ACHN (cell line): ENCODE measurements at regions not wholly inside any gene's neighbourhood (a gene's known extent, or its start where the extent isn't known, plus 50 kb on each side); places are given as distances from the start of the nearest gene placed in this dataset.
"Not testable (repeated sequence)": the region's sequence is repeated elsewhere in the genome, so short reads cannot be mapped to it uniquely, and the experiment has no call there.

Source experiments
- DNase-seq: peaks from one replicate; pipeline ENCODE4 v3.0.0-alpha.2; 2015
- in situ Hi-C: cut with HindIII; loops from 2 replicates; pipeline ENCODE4 v1.10.0; 2017; ENCODE audit warnings: low sequenced_read_pairs, low pct_ligation_motif_present, low pct_unique_long_range_greater_than_20kb

DNA sequence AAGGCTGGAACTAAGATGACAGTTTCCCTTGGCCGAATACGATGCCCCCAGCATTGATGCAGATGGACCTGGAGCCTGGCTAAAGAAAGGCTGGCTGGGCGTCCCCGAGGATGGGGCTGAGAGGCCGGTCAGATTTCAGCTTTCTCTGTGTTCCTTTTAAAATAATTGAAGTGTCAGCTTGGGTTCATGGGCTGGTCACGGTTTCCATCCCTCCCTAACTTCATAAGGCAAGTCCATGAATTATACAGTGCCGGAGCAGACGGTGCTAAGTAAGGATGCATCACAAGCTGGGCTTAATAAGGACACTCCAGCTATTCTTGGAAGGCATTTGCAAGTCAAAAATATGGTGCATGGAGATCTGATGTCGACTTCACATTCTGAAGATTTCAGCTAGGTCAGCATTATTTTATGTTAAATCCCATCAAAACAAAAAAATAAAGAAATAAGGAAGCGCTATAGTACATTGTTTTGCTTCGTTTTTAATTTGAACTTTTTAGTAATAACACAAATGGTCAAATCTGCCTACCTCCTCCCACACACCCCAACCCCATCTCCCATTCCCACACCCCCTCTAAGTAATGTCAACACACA is 220.8 kb downstream of the RPLP1 start:
- in situ Hi-C loops = no loop called here
- no peak for DNase-seq

DNA sequence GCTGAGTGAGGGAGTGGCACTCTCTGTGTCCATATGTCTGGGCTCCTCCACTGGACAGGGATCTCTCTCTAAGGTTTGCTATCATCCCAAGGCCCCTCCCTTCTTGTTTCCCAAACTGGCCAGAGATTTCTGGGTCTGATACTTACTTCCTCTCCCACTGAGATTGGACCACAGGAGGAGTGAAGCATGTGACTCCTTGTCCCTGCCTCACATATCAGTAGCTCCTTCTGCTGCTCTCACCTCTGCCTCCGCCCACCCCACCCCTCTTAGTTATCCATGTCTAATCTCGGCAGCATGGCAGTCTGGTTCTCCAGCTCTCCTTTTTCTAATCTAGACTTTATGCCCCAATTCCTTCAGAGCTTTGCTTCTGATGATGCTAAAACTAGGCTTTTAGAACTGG is 223.1 kb downstream of the RPLP1 start:
- DNase-seq = no peak
- in situ Hi-C loops = no loop called here

GRCh38 chr15:69677403-69677802 is 224.8 kb downstream of the RPLP1 start:
- DNase-seq = no peak
- in situ Hi-C loops = no loop called here

GRCh38 chr15:69679623-69680228 is 227.1 kb downstream of the RPLP1 start:
- DNase-seq = no peak
- in situ Hi-C loops = no loop called here

- in situ Hi-C loops, DNase-seq: not testable (repeated sequence)
Measured at GRCh38 chr15:69684823-69685222, 232.2 kb downstream of the RPLP1 start.

GRCh38 chr15:69685512-69686452 is 233.2 kb downstream of the RPLP1 start:
- no peak for DNase-seq
- in situ Hi-C loops = no loop called here

- no peak for DNase-seq
- in situ Hi-C loops = no loop called here
Measured at GRCh38 chr15:69686626-69687025, 234.0 kb downstream of the RPLP1 start.

- in situ Hi-C loops = no loop called here
Measured at GRCh38 chr15:69689133-69689532, 236.5 kb downstream of the RPLP1 start.

GRCh38 chr15:69691307-69692015 is 238.8 kb downstream of the RPLP1 start:
- in situ Hi-C loops = no loop called here
- DNase-seq = no peak

More at GRCh38 chr15:69689133-69689532, 236.5 kb downstream of the RPLP1 start:
- no peak for DNase-seq

GRCh38 chr15:69692342-69692741 is 239.7 kb downstream of the RPLP1 start:
- in situ Hi-C loops = no loop called here
- DNase-seq = no peak

DNA sequence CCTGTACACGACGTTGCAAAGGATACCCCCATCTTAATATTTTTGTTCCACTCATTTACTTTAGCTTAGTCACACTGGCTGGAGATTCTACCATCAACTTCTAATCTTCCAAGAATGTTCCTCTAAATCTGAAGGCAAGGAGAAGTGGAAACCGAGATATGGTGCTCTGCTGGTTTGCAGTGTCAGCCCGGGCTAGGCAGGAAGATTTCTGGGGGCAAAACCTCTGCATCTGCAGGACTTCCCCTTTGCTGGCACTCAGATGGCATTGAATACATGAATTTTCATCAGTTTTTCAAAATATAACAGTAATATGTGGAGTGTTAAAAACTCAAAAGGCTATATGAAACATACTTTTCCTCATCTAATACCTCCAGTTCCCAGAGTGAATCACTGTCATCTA is 240.4 kb downstream of the RPLP1 start:
- in situ Hi-C loops = no loop called here
- no peak for DNase-seq

GRCh38 chr15:69696946-69697345 is 244.3 kb downstream of the RPLP1 start:
- in situ Hi-C loops = no loop called here
- no peak for DNase-seq

GRCh38 chr15:69697916-69698315 is 245.3 kb downstream of the RPLP1 start:
- DNase-seq = no peak
- in situ Hi-C loops = no loop called here

GRCh38 chr15:69699096-69699495 is 246.5 kb downstream of the RPLP1 start:
- DNase-seq = no peak
- in situ Hi-C loops = no loop called here

DNA sequence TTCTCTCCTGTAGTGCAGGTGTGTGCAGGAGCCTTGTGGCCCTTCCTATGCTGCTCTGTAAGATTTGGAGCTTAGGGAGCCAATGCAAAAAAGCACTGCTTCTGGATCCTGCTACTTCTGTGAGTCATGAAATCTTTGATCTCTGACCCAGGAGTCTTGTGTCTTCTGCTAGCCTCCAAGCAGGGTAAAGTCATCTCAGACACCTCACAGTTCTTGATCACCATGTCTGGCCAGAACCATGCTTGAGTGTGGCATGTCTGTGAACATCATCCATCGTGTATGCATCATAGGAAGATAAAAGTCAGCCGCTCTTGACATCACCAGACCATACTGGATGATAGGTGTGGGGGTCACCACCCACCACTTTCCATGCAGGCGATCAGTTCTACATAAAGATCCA is 247.8 kb downstream of the RPLP1 start:
- no peak for DNase-seq
- in situ Hi-C loops = no loop called here

DNA sequence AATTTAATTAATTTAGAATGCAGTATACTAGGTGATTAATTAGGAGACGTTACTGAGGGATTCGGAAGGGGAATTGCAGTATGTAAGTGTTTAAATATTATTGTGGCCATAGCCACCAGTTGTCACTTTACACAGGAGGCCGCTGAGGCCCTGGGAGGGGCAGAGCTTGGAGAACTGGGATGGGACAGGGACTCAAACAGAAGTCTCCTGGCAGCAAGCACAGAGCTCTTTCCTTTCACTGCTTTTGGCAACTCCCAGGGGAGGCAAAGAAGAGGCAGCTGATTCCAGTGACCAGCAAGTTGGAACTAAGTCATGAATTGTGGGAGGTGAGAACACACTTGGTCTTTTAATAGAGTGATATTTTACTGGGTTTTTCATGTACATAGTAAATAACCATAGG is 248.6 kb downstream of the RPLP1 start:
- DNase-seq = no peak

DNA sequence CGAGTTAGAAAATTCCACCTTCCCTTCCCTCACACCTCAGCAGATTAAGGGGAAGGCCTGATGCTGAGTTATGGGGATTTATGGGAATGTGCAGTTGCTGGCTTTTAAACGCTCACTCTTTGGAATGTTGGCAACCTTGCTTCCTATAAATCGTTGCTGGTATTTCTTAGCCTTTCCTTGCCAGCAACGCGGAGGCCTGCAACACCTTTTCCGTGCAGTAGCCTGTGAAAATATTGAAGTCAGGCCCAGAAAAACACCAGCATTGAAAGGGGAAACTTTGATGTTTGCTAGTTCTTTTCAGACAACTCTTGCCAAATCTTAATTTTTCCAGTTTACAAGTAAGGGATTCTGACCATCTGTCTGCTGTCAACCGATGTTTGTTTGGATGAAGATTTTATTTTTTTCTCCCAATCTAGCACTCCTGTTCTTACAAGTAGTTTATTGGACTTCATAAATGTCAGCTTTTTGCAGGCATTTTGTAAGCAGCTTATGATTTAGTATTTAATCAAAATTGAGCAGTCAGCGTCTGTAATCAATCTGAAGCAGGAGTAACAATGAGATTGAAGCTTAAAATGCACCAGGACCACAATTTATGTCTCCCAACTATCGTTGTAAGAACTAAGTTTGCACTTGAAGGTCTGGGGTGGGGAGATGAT is 251.0 kb downstream of the RPLP1 start:
- in situ Hi-C loops = no loop called here
- no peak for DNase-seq

More for the DNA sequence above, 248.6 kb downstream of the RPLP1 start:
- in situ Hi-C loops = no loop called here

DNA sequence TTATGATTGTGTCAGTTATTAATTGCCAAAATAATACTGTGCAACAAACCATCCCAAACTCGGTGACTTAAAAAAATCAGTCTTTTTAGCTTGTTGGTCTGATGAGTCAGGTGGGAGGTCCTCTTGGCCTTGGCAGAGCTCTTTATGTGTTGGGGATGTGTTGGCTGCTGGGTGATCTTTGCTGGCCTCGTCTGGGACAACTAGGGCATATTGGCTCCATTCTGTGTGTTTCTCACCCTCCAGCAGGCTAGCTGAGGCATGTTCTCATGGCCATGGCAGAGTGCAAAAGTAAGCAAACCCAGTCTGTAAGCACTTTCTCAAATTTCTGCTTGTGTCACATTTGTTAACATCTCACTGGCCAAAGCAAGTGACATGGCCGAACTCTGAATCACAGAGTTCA is 251.6 kb downstream of the RPLP1 start:
- in situ Hi-C loops = no loop called here
- DNase-seq = no peak
